DMS 273 treated with DMSO at 0.1 percent for 48 hours (cell line): ENCODE measurements at regions not wholly inside any gene's neighbourhood (a gene's known extent, or its start where the extent isn't known, plus 50 kb on each side); places are given as distances from the start of the nearest gene placed in this dataset.
"Not testable (repeated sequence)": the region's sequence is repeated elsewhere in the genome, so short reads cannot be mapped to it uniquely, and the experiment has no call there.

Experiments
- DNase-seq: peaks from one replicate; lab custom pipeline; 2025; lab: John Stamatoyannopoulos, UW

GRCh38 chr21:32823296-32823695 lies 51.7 kb upstream of the PAXBP1 start:
- DNase-seq: not testable (repeated sequence)

- DNase-seq: no peak
Measured at GRCh38 chr21:32824950-32825349, 53.4 kb upstream of the PAXBP1 start.

GRCh38 chr21:32826329-32827167 lies 55.0 kb upstream of the PAXBP1 start:
- DNase-seq: no peak

- DNase-seq: no peak
Measured at GRCh38 chr21:32828908-32829307, 57.4 kb upstream of the PAXBP1 start.

- DNase-seq: no peak
Measured at GRCh38 chr21:32829504-32829903, 57.9 kb upstream of the PAXBP1 start.

GRCh38 chr21:32831779-32832178 lies 60.2 kb upstream of the PAXBP1 start:
- not testable (repeated sequence) for DNase-seq

GRCh38 chr21:32834211-32834915 lies 62.8 kb upstream of the PAXBP1 start:
- no peak for DNase-seq

GRCh38 chr21:32834916-32835235 lies 63.3 kb upstream of the PAXBP1 start:
- no peak for DNase-seq

- no peak for DNase-seq
Measured at GRCh38 chr21:32842146-32842545, 70.6 kb upstream of the PAXBP1 start.

GRCh38 chr21:32843561-32843960 lies 72.0 kb upstream of the PAXBP1 start:
- DNase-seq: no peak

- no peak for DNase-seq
Measured at GRCh38 chr21:32844076-32844475, 72.5 kb upstream of the PAXBP1 start.

GRCh38 chr21:32844653-32845436 lies 73.3 kb upstream of the PAXBP1 start:
- peak; percentile 61 for DNase-seq

GRCh38 chr21:32858628-32859027 lies 87.1 kb upstream of the PAXBP1 start:
- no peak for DNase-seq

GRCh38 chr21:32860399-32860798 lies 88.8 kb upstream of the PAXBP1 start:
- DNase-seq: no peak

GRCh38 chr21:32861866-32862265 lies 90.3 kb upstream of the PAXBP1 start:
- no peak for DNase-seq

GRCh38 chr21:32867597-32867996 lies 96.0 kb upstream of the PAXBP1 start:
- no peak for DNase-seq

GRCh38 chr21:32868631-32869454 lies 97.3 kb upstream of the PAXBP1 start:
- no peak for DNase-seq

GRCh38 chr21:32869459-32869858 lies 97.9 kb upstream of the PAXBP1 start:
- DNase-seq: no peak

GRCh38 chr21:32876426-32876825 lies 104.9 kb upstream of the PAXBP1 start:
- DNase-seq: no peak

- not testable (repeated sequence) for DNase-seq
Measured at GRCh38 chr21:32877888-32878287, 106.3 kb upstream of the PAXBP1 start.

GRCh38 chr21:32878661-32879060 lies 107.1 kb upstream of the PAXBP1 start:
- DNase-seq: no peak

GRCh38 chr21:32881458-32881857 lies 109.9 kb upstream of the PAXBP1 start:
- DNase-seq: no peak
